GM12874 (cell line): ENCODE measurements at regions not wholly inside any gene's neighbourhood (a gene's known extent, or its start where the extent isn't known, plus 50 kb on each side); places are given as distances from the start of the nearest gene placed in this dataset.

ENCODE experiments used
- TF ChIP-seq, protein P1 (sequence below): IDR thresholded peaks from 2 replicates; pipeline ENCODE4 v1.5.1; 2011; ENCODE audit warnings: low read depth, mild to moderate bottlenecking, control low read depth, low read length, moderate library complexity; ENCODE audit not compliant: insufficient read depth

DNA sequence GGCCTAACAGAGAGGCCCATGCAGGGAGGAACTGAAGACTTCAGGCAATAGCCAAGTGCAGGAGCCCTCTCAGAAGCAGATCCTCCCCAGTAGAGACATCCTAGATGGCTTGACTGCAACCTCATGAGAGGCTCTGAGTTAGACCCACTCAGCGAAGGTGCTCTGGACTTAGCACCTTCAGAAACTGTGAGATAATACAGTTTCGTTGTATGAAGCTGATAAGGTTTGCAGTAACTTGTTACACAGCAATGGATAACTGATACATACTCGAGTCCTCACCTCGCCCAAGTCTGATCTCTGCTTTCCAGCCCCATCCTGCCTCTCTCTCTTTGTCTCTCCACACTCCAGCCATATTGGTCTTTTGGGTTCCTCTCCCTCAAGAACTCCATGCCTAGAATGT lies 136.4 kb upstream of the EEPD1 start:
- TF ChIP-seq, protein P1, sequence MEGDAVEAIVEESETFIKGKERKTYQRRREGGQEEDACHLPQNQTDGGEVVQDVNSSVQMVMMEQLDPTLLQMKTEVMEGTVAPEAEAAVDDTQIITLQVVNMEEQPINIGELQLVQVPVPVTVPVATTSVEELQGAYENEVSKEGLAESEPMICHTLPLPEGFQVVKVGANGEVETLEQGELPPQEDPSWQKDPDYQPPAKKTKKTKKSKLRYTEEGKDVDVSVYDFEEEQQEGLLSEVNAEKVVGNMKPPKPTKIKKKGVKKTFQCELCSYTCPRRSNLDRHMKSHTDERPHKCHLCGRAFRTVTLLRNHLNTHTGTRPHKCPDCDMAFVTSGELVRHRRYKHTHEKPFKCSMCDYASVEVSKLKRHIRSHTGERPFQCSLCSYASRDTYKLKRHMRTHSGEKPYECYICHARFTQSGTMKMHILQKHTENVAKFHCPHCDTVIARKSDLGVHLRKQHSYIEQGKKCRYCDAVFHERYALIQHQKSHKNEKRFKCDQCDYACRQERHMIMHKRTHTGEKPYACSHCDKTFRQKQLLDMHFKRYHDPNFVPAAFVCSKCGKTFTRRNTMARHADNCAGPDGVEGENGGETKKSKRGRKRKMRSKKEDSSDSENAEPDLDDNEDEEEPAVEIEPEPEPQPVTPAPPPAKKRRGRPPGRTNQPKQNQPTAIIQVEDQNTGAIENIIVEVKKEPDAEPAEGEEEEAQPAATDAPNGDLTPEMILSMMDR = no peak

- TF ChIP-seq, protein P1 = no peak
Measured at GRCh38 chr7:36017111-36017510, 135.9 kb upstream of the EEPD1 start.

GRCh38 chr7:36018816-36019484 lies 134.1 kb upstream of the EEPD1 start:
- TF ChIP-seq, protein P1 = no peak

GRCh38 chr7:36019538-36019937 lies 133.5 kb upstream of the EEPD1 start:
- TF ChIP-seq, protein P1 = no peak

- TF ChIP-seq, protein P1 = no peak
Measured at GRCh38 chr7:36019980-36020379, 133.1 kb upstream of the EEPD1 start.

- TF ChIP-seq, protein P1 = peak; percentile 62
Measured at GRCh38 chr7:36021367-36021766, 131.7 kb upstream of the EEPD1 start.

DNA sequence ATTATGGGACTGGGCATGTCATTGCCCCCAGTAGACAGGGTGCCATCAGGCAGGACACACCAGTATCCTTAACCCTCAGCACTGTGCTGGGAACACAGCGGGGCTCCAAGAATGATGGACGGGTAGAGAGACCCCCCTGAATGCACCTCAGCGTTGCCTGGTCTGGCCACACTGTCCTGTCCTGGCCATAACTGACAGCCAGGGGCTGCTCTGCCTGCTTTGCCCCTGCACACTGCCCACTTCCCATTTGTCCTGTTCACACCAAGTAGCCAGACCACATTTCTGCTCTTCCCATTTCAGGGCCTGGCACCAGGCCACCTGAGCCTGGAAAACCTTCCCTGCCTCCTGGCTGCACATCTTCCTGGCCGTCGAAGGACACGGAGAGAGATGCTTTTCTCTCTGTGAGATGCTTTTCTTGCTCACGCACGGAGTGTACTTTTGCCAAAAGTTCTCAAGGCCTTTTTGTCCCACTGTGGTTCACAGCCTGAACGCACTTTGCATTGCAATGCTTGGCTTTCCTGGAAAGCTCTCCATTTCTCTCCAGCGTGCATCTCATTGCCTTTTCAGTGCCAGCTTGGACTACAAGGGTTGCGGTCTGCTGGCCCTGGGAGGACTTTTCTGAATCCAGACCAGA lies 131.0 kb upstream of the EEPD1 start:
- TF ChIP-seq, protein P1 = no peak; the same call in 1 of the 2 replicates
